Vagina (tissue), 2 donors: ENCODE measurements at regions not wholly inside any gene's neighbourhood (a gene's known extent, or its start where the extent isn't known, plus 50 kb on each side); places are given as distances from the start of the nearest gene placed in this dataset.

Source experiments
- POLR2A ChIP-seq, 2 donors: fragments of 450-650 bp; IDR thresholded peaks; one replicate each; pipeline ENCODE4 v1.6.1; 2017; ENCODE audit warnings: antibody characterized with exemption in 2 of 2, mild to moderate bottlenecking in 2 of 2, moderate library complexity in 2 of 2
- TF ChIP-seq, protein P1 (sequence below), 3 experiments: fragments of 450-650 bp in 2 of 3; fragments of 200-600 bp in 1 of 3; sonication (generic) in 1 of 3; IDR thresholded peaks; one replicate each; pipeline ENCODE4 v1.5.1; 2017 to 2019; ENCODE audit warnings: antibody characterized with exemption in 3 of 3, mild to moderate bottlenecking in 2 of 3, moderate library complexity in 2 of 3

DNA sequence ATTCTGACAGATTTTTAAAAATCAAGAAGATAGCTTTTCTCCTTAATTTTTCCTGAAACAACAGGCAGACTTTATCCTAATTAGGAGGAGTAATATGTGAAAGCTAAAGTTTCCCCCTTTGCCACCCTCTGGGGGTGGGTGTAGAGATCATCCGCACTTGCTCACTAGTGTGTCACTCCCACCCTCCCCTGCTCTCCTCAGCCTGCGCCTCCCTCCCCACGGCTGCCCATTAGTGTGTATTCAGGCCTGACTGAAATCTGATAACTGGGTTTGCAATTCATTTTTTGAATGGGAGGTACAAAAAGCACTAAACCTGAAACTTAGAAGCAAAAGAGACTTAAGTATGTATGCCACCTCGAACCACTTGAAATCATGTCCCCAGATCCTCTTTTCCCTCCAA is 110.4 kb upstream of the TRIM2 start:
- TF ChIP-seq, protein P1, sequence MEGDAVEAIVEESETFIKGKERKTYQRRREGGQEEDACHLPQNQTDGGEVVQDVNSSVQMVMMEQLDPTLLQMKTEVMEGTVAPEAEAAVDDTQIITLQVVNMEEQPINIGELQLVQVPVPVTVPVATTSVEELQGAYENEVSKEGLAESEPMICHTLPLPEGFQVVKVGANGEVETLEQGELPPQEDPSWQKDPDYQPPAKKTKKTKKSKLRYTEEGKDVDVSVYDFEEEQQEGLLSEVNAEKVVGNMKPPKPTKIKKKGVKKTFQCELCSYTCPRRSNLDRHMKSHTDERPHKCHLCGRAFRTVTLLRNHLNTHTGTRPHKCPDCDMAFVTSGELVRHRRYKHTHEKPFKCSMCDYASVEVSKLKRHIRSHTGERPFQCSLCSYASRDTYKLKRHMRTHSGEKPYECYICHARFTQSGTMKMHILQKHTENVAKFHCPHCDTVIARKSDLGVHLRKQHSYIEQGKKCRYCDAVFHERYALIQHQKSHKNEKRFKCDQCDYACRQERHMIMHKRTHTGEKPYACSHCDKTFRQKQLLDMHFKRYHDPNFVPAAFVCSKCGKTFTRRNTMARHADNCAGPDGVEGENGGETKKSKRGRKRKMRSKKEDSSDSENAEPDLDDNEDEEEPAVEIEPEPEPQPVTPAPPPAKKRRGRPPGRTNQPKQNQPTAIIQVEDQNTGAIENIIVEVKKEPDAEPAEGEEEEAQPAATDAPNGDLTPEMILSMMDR (IDR thresholded peaks at IDR 0.05), result no peak
- TF ChIP-seq POLR2A (IDR thresholded peaks at IDR 0.05), result no peak
